NCI-H510A (cell line): ENCODE measurements at regions not wholly inside any gene's neighbourhood (a gene's known extent, or its start where the extent isn't known, plus 50 kb on each side); places are given as distances from the start of the nearest gene placed in this dataset.
"Not testable (repeated sequence)": the region's sequence is repeated elsewhere in the genome, so short reads cannot be mapped to it uniquely, and the experiment has no call there.

Source experiments
- DNase-seq: peaks from one replicate; lab custom pipeline; 2025; lab: John Stamatoyannopoulos, UW

- not testable (repeated sequence) for DNase-seq
Observed at GRCh38 chr10:46803082-46803481, 108.1 kb upstream of the PTPN20 start.

GRCh38 chr10:46810222-46810621 is 101.0 kb upstream of the PTPN20 start:
- not testable (repeated sequence) for DNase-seq

DNA sequence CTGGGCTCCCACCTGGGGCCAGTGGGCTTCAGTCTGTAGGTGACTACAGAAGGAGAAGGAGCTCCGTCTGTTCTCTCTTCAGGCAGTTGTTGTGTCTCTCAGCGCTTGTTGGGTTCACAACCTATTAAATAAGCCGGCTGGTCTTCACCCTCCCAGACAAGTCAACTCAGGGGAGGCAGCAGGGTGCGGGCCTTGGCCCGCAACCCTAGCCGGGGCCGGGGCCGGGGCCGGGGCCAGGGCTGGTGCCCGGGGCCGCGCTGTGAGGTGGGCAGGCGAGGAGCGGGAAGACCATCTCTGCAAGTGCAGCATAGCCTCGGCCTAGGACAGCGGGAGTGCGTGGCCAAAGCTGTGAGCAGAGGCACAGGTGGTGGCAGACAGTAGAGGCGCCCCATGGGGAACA is 95.1 kb upstream of the PTPN20 start:
- not testable (repeated sequence) for DNase-seq

DNA sequence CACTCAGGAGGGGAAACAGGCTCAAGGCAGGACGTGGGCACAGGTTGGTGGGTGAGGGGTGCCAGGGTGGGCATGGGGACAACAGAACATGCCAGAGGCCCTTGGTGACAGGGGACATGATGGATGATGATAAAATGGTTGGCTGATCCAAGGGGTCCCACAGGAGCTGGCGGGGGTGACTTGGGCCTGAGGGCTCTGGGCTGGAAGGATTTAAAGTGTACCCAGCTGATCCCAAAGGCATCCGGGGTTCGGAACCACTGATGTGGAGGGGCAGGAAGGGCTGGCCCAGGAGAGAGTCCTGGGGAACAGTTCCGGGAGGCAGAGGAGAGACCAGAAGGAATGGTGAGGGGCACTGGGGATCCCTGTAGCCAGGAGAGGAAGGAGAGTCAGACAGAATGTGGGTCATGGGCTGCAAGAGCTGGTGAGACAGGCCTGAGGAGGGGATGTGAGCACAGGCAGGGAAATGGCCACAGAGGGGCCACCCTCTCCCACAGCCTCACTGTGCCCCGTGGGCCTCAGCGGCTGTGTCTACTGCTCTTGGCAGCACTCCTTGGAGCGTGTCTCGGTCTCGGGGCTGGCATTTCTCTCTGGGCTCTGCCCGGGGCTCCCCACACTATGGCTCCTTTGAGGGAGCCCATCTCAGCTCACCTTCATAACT is 70.7 kb upstream of the PTPN20 start:
- not testable (repeated sequence) for DNase-seq

GRCh38 chr10:46841051-46841593 is 70.1 kb upstream of the PTPN20 start:
- DNase-seq: not testable (repeated sequence)

DNA sequence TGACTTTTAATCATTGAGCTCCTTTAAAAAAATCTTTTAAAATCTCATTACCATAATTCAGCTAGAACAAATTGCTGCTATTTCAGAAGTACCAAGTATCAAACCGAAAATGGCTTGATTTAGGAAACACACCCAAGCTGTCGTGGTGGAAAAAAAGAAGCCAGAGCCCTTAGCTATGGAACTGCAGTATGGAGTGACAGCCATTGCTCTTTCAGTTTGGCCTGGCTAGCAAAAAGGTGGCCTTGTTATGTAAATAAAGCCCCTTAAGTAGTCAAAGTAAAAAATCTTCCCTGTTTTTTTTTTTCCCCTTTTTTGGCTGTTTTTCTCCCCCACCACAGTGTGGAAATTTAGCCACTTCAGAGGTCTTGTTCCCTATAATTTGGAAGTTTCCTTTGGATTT is 66.0 kb upstream of the PTPN20 start:
- not testable (repeated sequence) for DNase-seq

DNA sequence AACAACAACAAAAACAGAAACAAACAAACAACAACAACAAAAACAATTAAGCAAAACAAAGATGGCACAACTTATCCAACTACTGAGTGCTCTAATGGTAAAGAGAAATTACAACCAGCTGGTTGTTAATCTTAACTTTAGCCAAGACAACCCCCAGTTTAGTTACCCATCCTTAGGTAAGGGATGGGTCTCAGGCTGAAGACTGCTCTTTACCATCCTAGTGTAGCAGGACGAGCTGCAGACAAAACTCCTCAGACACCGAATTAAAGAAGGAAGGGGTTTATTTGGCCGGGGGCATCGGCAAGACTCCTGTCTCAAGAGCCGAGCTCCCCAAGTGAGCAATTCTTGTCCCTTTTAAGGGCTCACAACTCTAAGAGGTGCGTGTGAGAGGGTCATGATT is 65.6 kb upstream of the PTPN20 start:
- not testable (repeated sequence) for DNase-seq

DNA sequence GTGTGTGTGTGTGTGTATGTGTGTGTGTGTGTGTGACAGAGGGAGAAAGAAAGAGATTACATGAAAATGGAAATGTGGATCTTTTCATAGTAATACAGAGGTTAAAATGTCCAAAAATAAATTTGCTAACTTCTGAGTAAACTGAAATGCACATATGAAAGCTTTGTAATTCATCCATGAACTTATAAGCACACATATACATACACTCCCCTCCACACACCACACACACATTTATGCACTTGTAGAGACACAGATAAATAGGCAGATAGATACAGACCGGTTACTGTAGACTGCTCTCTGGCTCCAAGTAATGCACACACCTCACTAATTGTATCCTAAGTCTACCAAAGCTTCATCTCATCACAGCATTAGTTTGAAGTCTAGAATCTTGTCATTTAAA is 50.5 kb upstream of the PTPN20 start:
- not testable (repeated sequence) for DNase-seq
